GM12864 (cell line): ENCODE measurements at regions not wholly inside any gene's neighbourhood (a gene's known extent, or its start where the extent isn't known, plus 50 kb on each side); places are given as distances from the start of the nearest gene placed in this dataset.

Experiments
- DNase-seq: peaks from one replicate; pipeline ENCODE4 v3.0.0-alpha.2; 2011; ENCODE audit warnings: low read depth
- H3K4me3 ChIP-seq: 2 replicates; pipeline ENCODE4 v1.5.1; 2011; ENCODE audit warnings: mild to moderate bottlenecking, low read depth, low read length, control low read depth
- TF ChIP-seq, protein P1 (sequence below): IDR thresholded peaks from 2 replicates; pipeline ENCODE4 v1.5.1; 2011; ENCODE audit warnings: low read depth, mild to moderate bottlenecking, moderate library complexity, low read length, control low read depth, inconsistent platforms; ENCODE audit errors: missing control alignments

DNA sequence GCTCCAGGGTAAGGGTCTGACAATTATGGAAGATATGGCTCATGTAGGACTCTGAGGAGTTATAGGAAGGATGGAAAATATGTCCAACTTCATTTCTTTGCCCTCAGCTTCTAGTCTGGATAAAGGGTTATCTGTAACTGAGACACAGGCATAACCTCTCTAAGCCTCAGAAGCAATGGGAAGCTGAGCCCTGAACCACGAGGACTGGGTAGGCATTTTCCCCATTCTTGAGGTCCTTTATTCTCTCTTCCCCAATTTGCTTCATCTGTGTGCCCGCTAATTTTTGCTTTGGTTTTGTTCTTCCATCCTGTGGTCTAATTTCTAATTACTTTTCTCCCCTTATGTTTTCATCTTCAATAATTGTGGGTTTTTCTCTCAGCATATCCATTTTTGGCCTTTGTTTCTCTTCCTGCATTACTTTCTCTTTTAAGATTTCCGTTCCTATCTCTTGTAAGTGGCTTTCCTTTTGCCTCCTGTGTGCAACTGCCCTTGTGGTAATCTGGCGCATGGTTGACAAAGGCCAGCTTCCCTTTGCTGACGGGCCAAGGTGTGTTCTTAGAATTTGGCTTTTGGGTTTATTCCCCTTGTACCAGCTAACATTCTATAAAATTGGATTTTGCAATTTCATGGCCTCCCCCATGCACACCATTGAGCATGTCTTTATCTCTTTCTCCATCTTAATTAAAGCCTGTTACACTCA is 343.8 kb downstream of the TXNL1 start:
- no peak overlapping the region for H3K4me3 ChIP-seq
- TF ChIP-seq, protein P1, sequence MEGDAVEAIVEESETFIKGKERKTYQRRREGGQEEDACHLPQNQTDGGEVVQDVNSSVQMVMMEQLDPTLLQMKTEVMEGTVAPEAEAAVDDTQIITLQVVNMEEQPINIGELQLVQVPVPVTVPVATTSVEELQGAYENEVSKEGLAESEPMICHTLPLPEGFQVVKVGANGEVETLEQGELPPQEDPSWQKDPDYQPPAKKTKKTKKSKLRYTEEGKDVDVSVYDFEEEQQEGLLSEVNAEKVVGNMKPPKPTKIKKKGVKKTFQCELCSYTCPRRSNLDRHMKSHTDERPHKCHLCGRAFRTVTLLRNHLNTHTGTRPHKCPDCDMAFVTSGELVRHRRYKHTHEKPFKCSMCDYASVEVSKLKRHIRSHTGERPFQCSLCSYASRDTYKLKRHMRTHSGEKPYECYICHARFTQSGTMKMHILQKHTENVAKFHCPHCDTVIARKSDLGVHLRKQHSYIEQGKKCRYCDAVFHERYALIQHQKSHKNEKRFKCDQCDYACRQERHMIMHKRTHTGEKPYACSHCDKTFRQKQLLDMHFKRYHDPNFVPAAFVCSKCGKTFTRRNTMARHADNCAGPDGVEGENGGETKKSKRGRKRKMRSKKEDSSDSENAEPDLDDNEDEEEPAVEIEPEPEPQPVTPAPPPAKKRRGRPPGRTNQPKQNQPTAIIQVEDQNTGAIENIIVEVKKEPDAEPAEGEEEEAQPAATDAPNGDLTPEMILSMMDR = no peak
- DNase-seq = no peak

- no peak overlapping the region for H3K4me3 ChIP-seq
- TF ChIP-seq, protein P1 = no peak
- no peak for DNase-seq
These were observed 347.1 kb downstream of the TXNL1 start for GRCh38 chr18:56291294-56291693.

DNA sequence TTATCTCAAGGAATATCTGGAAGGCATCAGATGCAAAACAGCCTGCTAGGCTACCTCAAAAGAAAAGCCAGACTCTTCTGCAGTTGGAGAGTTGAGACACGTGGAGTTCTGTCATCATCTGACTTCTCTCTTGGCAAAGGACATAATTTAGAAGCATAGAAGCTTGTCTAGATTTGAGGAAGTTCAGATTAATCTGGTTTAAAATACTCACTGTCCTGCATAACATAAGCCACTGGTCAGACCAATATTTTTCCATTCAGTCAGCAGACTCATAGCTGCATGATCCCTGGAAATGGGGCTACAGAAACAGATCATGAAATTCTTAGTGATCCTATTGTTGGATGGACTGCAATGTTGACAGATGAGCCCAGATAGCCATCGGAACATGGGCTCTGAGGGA is 349.0 kb downstream of the TXNL1 start:
- no peak for DNase-seq
- TF ChIP-seq, protein P1 = no peak
- H3K4me3 ChIP-seq = no peak overlapping the region

DNA sequence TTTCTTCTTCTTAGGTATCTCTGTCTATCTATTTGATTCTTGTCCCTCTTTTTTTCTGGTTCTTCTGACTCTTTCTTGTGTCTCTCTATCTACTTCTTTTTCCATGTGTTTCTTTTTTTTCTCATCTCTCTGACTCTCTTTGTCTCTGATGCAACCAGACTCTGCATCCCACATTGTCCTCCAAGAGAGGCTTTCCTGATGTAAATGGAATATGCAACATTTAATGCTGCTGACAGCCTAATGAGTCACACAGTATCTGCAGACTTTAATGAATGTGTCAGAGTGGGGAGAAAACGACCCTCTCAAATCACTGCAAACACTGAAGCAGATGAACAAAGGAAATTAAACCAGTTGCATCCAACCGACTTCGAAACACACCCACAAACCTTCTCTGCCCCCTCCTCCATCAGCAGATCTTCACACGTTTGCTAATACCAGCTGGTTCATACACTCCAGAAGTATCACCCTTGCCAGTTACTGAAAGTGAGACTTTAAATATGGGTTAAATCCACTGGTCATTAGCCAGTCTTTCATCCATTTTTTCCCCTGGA is 351.5 kb downstream of the TXNL1 start:
- no peak overlapping the region for H3K4me3 ChIP-seq
- no peak for DNase-seq
- TF ChIP-seq, protein P1 = no peak

DNA sequence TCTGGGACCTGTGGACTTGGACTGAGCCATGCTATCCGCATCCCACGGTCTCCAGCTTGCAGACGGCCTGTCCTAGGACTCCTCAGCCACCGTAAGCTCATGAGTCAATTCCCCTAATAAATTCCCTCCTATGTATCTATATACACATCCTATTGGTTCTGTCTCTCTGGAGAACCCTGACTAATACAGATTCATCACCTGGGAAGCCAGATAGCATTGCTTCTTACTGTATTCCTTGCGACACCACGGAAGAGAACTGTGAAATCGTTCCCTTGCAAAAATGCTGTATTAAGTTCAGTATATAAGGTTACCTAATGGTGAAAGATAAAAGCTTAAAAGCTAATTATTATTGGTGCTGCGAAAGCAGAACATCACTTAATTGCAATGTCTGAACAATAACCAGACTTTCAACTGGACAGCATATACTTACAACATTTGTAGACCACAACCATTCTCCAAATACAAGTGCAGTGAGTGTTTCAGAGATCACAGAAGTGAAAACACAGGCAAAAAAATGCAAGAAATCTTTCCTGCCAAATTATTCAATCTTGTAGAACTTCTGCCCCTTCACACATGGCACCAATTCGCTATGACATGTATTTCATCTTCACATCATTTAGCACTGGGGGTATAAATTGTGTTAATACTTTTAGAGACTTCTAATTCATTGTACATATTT is 352.9 kb downstream of the TXNL1 start:
- H3K4me3 ChIP-seq = no peak overlapping the region
- TF ChIP-seq, protein P1 = no peak
- DNase-seq = no peak

DNA sequence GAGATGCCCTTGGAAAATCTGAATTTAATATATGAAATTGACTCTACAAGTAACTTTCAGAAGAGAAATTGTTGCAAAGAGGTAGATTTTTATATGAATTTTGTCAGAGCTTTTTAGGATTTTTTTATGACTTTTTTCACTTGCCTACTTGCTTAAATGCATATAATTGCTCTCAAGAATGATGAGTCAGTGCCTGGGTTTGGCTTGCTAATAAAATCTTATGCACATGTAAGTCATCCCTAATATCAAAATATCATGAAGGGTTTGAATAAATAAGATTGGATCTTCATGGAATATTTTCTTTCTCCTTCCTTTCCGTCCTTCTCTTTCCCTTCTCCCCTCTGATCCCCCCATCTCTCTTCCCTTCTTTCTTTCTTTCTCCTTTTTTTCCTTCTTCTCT is 354.1 kb downstream of the TXNL1 start:
- TF ChIP-seq, protein P1 = no peak
- no peak for DNase-seq

GRCh38 chr18:56283316-56283715 is 355.1 kb downstream of the TXNL1 start:
- TF ChIP-seq, protein P1 = no peak
- no peak overlapping the region for H3K4me3 ChIP-seq
- no peak for DNase-seq

More for the DNA sequence above, 354.1 kb downstream of the TXNL1 start:
- H3K4me3 ChIP-seq = no peak overlapping the region
